Dendritic cell treated with granulocyte-macrophage colony-stimulating factor and Interleukin-4, amounts not matched to agents 40 ng/mL and 50 ng/mL, for 4 days (primary cell): ENCODE measurements at regions not wholly inside any gene's neighbourhood (a gene's known extent, or its start where the extent isn't known, plus 50 kb on each side); places are given as distances from the start of the nearest gene placed in this dataset.
"Not testable (repeated sequence)": the region's sequence is repeated elsewhere in the genome, so short reads cannot be mapped to it uniquely, and the experiment has no call there.

Experiments used
- H3K27ac Mint-ChIP-seq: one replicate; pipeline ENCODE4 v1.8.0; 2022; ENCODE audit warnings: mild to moderate bottlenecking, mixed read lengths
- H3K27me3 Mint-ChIP-seq: one replicate; pipeline ENCODE4 v1.8.0; 2022; ENCODE audit warnings: mild to moderate bottlenecking, mixed read lengths
- H3K36me3 Mint-ChIP-seq: one replicate; pipeline ENCODE4 v1.8.0; 2022; ENCODE audit warnings: low read depth, mixed read lengths
- H3K4me1 Mint-ChIP-seq: one replicate; pipeline ENCODE4 v1.8.0; 2022; ENCODE audit warnings: low read depth, mixed read lengths
- H3K4me3 Mint-ChIP-seq: one replicate; pipeline ENCODE4 v1.8.0; 2022; ENCODE audit warnings: mild to moderate bottlenecking, moderate library complexity, mixed read lengths
- H3K9me3 Mint-ChIP-seq: one replicate; pipeline ENCODE4 v1.8.0; 2022; ENCODE audit warnings: mixed read lengths
- intact Hi-C: fragments of 100-400 bp; cut with micrococcal nuclease; formaldehyde crosslinking; loops from one replicate; pipeline ENCODE4 v1.15.0; 2022

- H3K4me3 Mint-ChIP-seq = no peak overlapping the region
- no peaks in the 10 kb centered on the region for H3K27me3 Mint-ChIP-seq
- peaks cover 10% of the 10 kb centered on the region for H3K9me3 Mint-ChIP-seq
- no peak overlapping the region for H3K27ac Mint-ChIP-seq
- intact Hi-C loops = no loop called here
- no peaks in the 10 kb centered on the region for H3K36me3 Mint-ChIP-seq
- no peaks in the 10 kb centered on the region for H3K4me1 Mint-ChIP-seq
These were observed 337.0 kb upstream of the FZD8 start for GRCh38 chr10:35979116-35979515.

GRCh38 chr10:35973912-35974591, 332.0 kb upstream of the FZD8 start:
- intact Hi-C loops, H3K9me3 Mint-ChIP-seq, H3K4me3 Mint-ChIP-seq, H3K27me3 Mint-ChIP-seq, H3K4me1 Mint-ChIP-seq, H3K27ac Mint-ChIP-seq, H3K36me3 Mint-ChIP-seq: not testable (repeated sequence)

- intact Hi-C loops = no loop called here
- H3K4me3 Mint-ChIP-seq = no peak overlapping the region
- H3K4me1 Mint-ChIP-seq = no peaks in the 10 kb centered on the region
- H3K27ac Mint-ChIP-seq = no peak overlapping the region
- H3K9me3 Mint-ChIP-seq = peaks cover 8% of the 10 kb centered on the region
- no peaks in the 10 kb centered on the region for H3K36me3 Mint-ChIP-seq
- no peaks in the 10 kb centered on the region for H3K27me3 Mint-ChIP-seq
These were observed 330.2 kb upstream of the FZD8 start for GRCh38 chr10:35972275-35972674.

- no peaks in the 10 kb centered on the region for H3K4me1 Mint-ChIP-seq
- intact Hi-C loops = no loop called here
- H3K36me3 Mint-ChIP-seq = no peaks in the 10 kb centered on the region
- H3K9me3 Mint-ChIP-seq = peaks cover 8% of the 10 kb centered on the region
- no peak overlapping the region for H3K27ac Mint-ChIP-seq
- no peak overlapping the region for H3K4me3 Mint-ChIP-seq
- no peaks in the 10 kb centered on the region for H3K27me3 Mint-ChIP-seq
These were observed 329.3 kb upstream of the FZD8 start for GRCh38 chr10:35971397-35971796.

- no peaks in the 10 kb centered on the region for H3K36me3 Mint-ChIP-seq
- H3K4me1 Mint-ChIP-seq = no peaks in the 10 kb centered on the region
- intact Hi-C loops = no loop called here
- H3K27me3 Mint-ChIP-seq = no peaks in the 10 kb centered on the region
- no peak overlapping the region for H3K27ac Mint-ChIP-seq
- H3K4me3 Mint-ChIP-seq = no peak overlapping the region
- H3K9me3 Mint-ChIP-seq = peaks cover 15% of the 10 kb centered on the region
These were observed 321.6 kb upstream of the FZD8 start for GRCh38 chr10:35963685-35964084.

GRCh38 chr10:35961501-35961900, 319.4 kb upstream of the FZD8 start:
- Mint-ChIP-seq H3K27me3 (no peaks in the 10 kb centered on the region), H3K27ac (no peak overlapping the region), H3K4me3 (no peak overlapping the region), H3K4me1 (no peaks in the 10 kb centered on the region), H3K36me3 (no peaks in the 10 kb centered on the region), H3K9me3 (peaks cover 15% of the 10 kb centered on the region)
- intact Hi-C loops = no loop called here

GRCh38 chr10:35959252-35959651, 317.2 kb upstream of the FZD8 start:
- H3K27ac Mint-ChIP-seq = no peak overlapping the region
- intact Hi-C loops = no loop called here
- no peak overlapping the region for H3K4me3 Mint-ChIP-seq
- no peaks in the 10 kb centered on the region for H3K9me3 Mint-ChIP-seq
- no peaks in the 10 kb centered on the region for H3K4me1 Mint-ChIP-seq
- no peaks in the 10 kb centered on the region for H3K36me3 Mint-ChIP-seq
- no peaks in the 10 kb centered on the region for H3K27me3 Mint-ChIP-seq

- H3K4me3 Mint-ChIP-seq, H3K27me3 Mint-ChIP-seq, H3K9me3 Mint-ChIP-seq, intact Hi-C loops, H3K27ac Mint-ChIP-seq, H3K36me3 Mint-ChIP-seq, H3K4me1 Mint-ChIP-seq: not testable (repeated sequence)
These were observed 316.5 kb upstream of the FZD8 start for GRCh38 chr10:35958609-35959008.

- Mint-ChIP-seq H3K27me3 (no peaks in the 10 kb centered on the region), H3K27ac (no peak overlapping the region), H3K36me3 (no peaks in the 10 kb centered on the region), H3K9me3 (no peaks in the 10 kb centered on the region), H3K4me3 (no peak overlapping the region), H3K4me1 (no peaks in the 10 kb centered on the region)
- intact Hi-C loops = no loop called here
These were observed 308.6 kb upstream of the FZD8 start for GRCh38 chr10:35950701-35951100.

GRCh38 chr10:35950226-35950625, 308.1 kb upstream of the FZD8 start:
- Mint-ChIP-seq H3K4me1 (no peaks in the 10 kb centered on the region), H3K9me3 (no peaks in the 10 kb centered on the region), H3K27me3 (no peaks in the 10 kb centered on the region), H3K4me3 (no peak overlapping the region), H3K36me3 (no peaks in the 10 kb centered on the region), H3K27ac (no peak overlapping the region)
- intact Hi-C loops = no loop called here

- intact Hi-C loops = no loop called here
- Mint-ChIP-seq H3K4me3 (no peak overlapping the region), H3K27me3 (no peaks in the 10 kb centered on the region), H3K4me1 (no peaks in the 10 kb centered on the region), H3K36me3 (no peaks in the 10 kb centered on the region), H3K27ac (no peak overlapping the region), H3K9me3 (no peaks in the 10 kb centered on the region)
These were observed 307.7 kb upstream of the FZD8 start for GRCh38 chr10:35949811-35950211.

- H3K27me3 Mint-ChIP-seq = no peaks in the 10 kb centered on the region
- H3K9me3 Mint-ChIP-seq = no peaks in the 10 kb centered on the region
- H3K4me3 Mint-ChIP-seq = no peak overlapping the region
- no peaks in the 10 kb centered on the region for H3K36me3 Mint-ChIP-seq
- intact Hi-C loops = no loop called here
- no peaks in the 10 kb centered on the region for H3K4me1 Mint-ChIP-seq
- no peak overlapping the region for H3K27ac Mint-ChIP-seq
These were observed 304.5 kb upstream of the FZD8 start for GRCh38 chr10:35946556-35946955.

- H3K27ac Mint-ChIP-seq = no peak overlapping the region
- intact Hi-C loops = no loop called here
- no peak overlapping the region for H3K4me3 Mint-ChIP-seq
- H3K27me3 Mint-ChIP-seq = no peaks in the 10 kb centered on the region
- H3K36me3 Mint-ChIP-seq = no peaks in the 10 kb centered on the region
- H3K4me1 Mint-ChIP-seq = no peaks in the 10 kb centered on the region
- H3K9me3 Mint-ChIP-seq = peaks cover 11% of the 10 kb centered on the region
These were observed 300.0 kb upstream of the FZD8 start for GRCh38 chr10:35942057-35942456.

- H3K4me1 Mint-ChIP-seq = no peaks in the 10 kb centered on the region
- no peaks in the 10 kb centered on the region for H3K36me3 Mint-ChIP-seq
- intact Hi-C loops = no loop called here
- H3K27me3 Mint-ChIP-seq = no peaks in the 10 kb centered on the region
- no peak overlapping the region for H3K4me3 Mint-ChIP-seq
- H3K27ac Mint-ChIP-seq = no peak overlapping the region
- H3K9me3 Mint-ChIP-seq = peaks cover 27% of the 10 kb centered on the region
These were observed 298.3 kb upstream of the FZD8 start for GRCh38 chr10:35940141-35941041.
